HCT116 (cell line): ENCODE measurements at regions not wholly inside any gene's neighbourhood (a gene's known extent, or its start where the extent isn't known, plus 50 kb on each side); places are given as distances from the start of the nearest gene placed in this dataset.

ENCODE experiments used
- CBX3 ChIP-seq: IDR thresholded peaks from 2 replicates; pipeline ENCODE4 v1.6.1; 2012; ENCODE audit warnings: low read depth
- EZH2 ChIP-seq: fragments of 200-600 bp; sonication (generic); IDR thresholded peaks from 2 replicates; pipeline ENCODE4 v1.6.1; 2017; ENCODE audit warnings: antibody characterized with exemption, mixed run types
- JUND ChIP-seq: IDR thresholded peaks from 2 replicates; pipeline ENCODE4 v1.6.1; 2012
- POLR2A ChIP-seq: IDR thresholded peaks from 2 replicates; pipeline ENCODE4 v1.7.0; 2011; ENCODE audit warnings: borderline replicate concordance; ENCODE audit not compliant: insufficient read depth, insufficient read length; ENCODE audit errors: extremely low read depth
- POLR2AphosphoS5 ChIP-seq: IDR thresholded peaks from 2 replicates; pipeline ENCODE4 v1.6.1; 2011; ENCODE audit warnings: mild to moderate bottlenecking, low read depth, low read length, moderate library complexity
- RAD21 ChIP-seq: IDR thresholded peaks from 2 replicates; pipeline ENCODE4 v1.6.1; 2012; ENCODE audit warnings: low read depth, mild to moderate bottlenecking
- SIN3A ChIP-seq: IDR thresholded peaks from 2 replicates; pipeline ENCODE4 v1.6.1; 2012; ENCODE audit warnings: low read depth
- TCF7L2 ChIP-seq: IDR thresholded peaks from 2 replicates; pipeline ENCODE4 v1.7.0; 2011; ENCODE audit warnings: borderline replicate concordance, inconsistent platforms; ENCODE audit not compliant: insufficient read depth, insufficient read length; ENCODE audit errors: extremely low read depth
- YY1 ChIP-seq: IDR thresholded peaks from 2 replicates; pipeline ENCODE4 v1.6.1; 2011; ENCODE audit warnings: low read length, low read depth, moderate library complexity, mild to moderate bottlenecking; ENCODE audit not compliant: insufficient replicate concordance; ENCODE audit errors: extremely low read depth
- ZNF274 ChIP-seq: fragments of 200-500 bp; sonication (Bioruptor generic); IDR thresholded peaks from 2 replicates; pipeline ENCODE4 v1.6.1; 2014; ENCODE audit warnings: mild to moderate bottlenecking, low read depth, low read length, inconsistent platforms
- TF ChIP-seq, protein P1 (sequence below): IDR thresholded peaks from 2 replicates; pipeline ENCODE4 v1.6.1; 2012
- TF ChIP-seq, protein P2 (sequence below), 3 experiments: fragments of 200-600 bp in 1 of 3; sonication (generic) in 1 of 3; IDR thresholded peaks in 2 of 3; conservative IDR thresholded peaks in 1 of 3; 2 replicates each; pipeline ENCODE4 v1.5.1; 2012 to 2017; ENCODE audit warnings: low read depth in 2 of 3, low read length in 2 of 3, antibody characterized with exemption in 1 of 3, borderline replicate concordance in 1 of 3, control low read depth in 1 of 3, mild to moderate bottlenecking in 1 of 3, mixed read lengths in 1 of 3, mixed run types in 1 of 3, moderate library complexity in 1 of 3; ENCODE audit not compliant: insufficient read depth in 1 of 3

DNA sequence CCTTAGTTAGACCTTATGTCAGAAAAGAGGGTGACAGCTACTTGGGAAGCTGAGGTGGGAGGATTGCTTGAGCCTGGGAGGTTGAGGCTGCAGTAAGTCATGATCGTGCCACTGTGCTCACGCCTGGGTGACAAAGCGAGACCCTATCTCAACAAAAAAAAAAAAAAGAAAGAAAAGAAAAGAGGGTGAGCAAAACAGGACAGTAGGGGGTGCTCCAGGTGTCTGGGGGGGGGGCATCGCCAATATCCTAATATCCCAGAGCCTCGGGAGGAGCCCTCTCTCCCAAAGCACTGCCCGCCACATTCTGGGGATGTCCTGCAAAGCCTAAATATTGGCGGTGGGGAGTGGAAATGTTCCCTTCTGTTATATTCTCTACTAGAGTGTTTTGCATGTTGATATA is 120.9 kb upstream of the TBL1X start:
- TF ChIP-seq, protein P1, sequence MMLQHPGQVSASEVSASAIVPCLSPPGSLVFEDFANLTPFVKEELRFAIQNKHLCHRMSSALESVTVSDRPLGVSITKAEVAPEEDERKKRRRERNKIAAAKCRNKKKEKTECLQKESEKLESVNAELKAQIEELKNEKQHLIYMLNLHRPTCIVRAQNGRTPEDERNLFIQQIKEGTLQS, result no peak
- TF ChIP-seq, protein P2, sequence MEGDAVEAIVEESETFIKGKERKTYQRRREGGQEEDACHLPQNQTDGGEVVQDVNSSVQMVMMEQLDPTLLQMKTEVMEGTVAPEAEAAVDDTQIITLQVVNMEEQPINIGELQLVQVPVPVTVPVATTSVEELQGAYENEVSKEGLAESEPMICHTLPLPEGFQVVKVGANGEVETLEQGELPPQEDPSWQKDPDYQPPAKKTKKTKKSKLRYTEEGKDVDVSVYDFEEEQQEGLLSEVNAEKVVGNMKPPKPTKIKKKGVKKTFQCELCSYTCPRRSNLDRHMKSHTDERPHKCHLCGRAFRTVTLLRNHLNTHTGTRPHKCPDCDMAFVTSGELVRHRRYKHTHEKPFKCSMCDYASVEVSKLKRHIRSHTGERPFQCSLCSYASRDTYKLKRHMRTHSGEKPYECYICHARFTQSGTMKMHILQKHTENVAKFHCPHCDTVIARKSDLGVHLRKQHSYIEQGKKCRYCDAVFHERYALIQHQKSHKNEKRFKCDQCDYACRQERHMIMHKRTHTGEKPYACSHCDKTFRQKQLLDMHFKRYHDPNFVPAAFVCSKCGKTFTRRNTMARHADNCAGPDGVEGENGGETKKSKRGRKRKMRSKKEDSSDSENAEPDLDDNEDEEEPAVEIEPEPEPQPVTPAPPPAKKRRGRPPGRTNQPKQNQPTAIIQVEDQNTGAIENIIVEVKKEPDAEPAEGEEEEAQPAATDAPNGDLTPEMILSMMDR (IDR thresholded peaks at IDR 0.05 in 2 of 3, conservative IDR thresholded peaks at IDR 0.05 in 1 of 3; ENCODE audit: borderline replicate concordance in 1 of 3, insufficient read depth in 1 of 3, low read depth in 2 of 3, low read length in 2 of 3), result no peak
- TF ChIP-seq EZH2, result no peak
- no peak for TF ChIP-seq POLR2AphosphoS5
- TF ChIP-seq POLR2A, result no peak
- TF ChIP-seq YY1, result no peak
- TF ChIP-seq JUND, result no peak
- TF ChIP-seq TCF7L2, result no peak
- no peak for TF ChIP-seq ZNF274
- no peak for TF ChIP-seq SIN3A
- TF ChIP-seq RAD21, result no peak
- no peak for TF ChIP-seq CBX3
